HG02759 (cell line): ENCODE measurements at regions not wholly inside any gene's neighbourhood (a gene's known extent, or its start where the extent isn't known, plus 50 kb on each side); places are given as distances from the start of the nearest gene placed in this dataset.

ENCODE experiments used
- ATAC-seq: cut with Tn5 transposase; IDR thresholded peaks from one replicate; pipeline ENCODE4 v1.9.1; 2021; ENCODE audit warnings: mild to moderate bottlenecking, moderate library complexity; ENCODE audit not compliant: unreplicated experiment

GRCh38 chr3:194768586-194768985, 82.9 kb downstream of the FAM43A start:
- ATAC-seq, result no peak

- peak; percentile 97 for ATAC-seq
Observed at GRCh38 chr3:194769020-194769643, 83.4 kb downstream of the FAM43A start.

- ATAC-seq, result no peak
Observed at GRCh38 chr3:194772241-194773000, 86.7 kb downstream of the FAM43A start.

GRCh38 chr3:194773216-194773615, 87.5 kb downstream of the FAM43A start:
- ATAC-seq, result no peak

- no peak for ATAC-seq
Observed at GRCh38 chr3:194773771-194774455, 88.2 kb downstream of the FAM43A start.

DNA sequence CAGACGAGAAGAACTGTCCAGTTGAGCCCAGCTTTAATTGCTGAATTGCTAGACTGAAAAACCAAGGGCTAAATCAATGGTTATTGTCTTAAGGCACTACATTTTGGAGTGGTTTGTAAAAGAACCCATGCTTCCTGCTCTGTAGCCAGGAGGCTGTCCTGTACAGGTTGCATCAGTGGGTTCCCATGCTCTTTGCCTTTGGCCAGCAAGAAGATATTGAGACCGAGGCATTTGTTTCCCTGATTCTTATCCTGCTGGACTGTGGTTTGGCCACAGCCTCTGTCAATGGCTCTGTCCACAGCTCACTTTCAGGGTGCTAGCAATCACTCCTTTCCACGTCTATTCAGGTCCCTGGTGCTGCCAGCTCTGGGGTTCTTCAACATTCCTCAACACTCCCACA, 89.6 kb downstream of the FAM43A start:
- ATAC-seq, result no peak

DNA sequence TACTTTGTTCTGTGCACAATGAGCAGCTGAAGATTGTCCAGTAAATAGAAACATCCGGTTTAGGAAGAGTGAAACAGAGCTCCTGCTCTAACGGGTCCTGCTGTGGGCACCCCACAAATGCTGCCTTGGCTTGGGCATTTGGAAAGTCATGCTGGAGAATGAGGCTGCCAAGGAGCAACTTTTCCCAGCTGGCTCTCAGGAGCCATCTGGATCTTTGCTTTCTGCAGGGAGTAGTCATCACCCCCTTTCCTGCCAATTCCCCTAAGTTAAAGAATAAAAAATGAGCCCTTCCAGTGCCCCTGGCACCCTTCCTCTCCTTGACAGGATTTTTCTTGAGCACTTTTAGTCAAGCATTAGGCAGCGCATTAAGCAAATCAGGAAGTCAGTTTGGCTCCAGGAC, 90.0 kb downstream of the FAM43A start:
- ATAC-seq, result no peak

DNA sequence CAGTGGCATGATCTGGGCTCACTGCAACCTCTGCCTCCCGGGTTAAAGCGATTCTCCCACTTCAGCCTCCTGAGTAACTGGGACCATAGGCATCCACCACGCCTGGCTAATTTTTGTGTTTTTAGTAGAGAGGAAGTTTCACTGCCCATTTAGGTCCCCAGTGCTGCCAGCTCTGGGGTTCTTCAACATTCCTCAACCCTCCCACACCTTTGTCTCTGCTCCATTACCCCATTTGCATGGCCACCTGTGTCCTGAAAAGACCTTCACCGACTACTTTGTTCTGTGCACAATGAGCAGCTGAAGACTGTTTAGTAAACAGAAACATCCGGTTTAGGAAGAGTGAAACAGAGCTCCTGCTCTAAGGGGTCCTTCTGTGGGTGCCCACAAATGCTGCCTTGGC, 92.0 kb downstream of the FAM43A start:
- no peak for ATAC-seq

GRCh38 chr3:194779729-194780224, 94.1 kb downstream of the FAM43A start:
- ATAC-seq, result no peak

DNA sequence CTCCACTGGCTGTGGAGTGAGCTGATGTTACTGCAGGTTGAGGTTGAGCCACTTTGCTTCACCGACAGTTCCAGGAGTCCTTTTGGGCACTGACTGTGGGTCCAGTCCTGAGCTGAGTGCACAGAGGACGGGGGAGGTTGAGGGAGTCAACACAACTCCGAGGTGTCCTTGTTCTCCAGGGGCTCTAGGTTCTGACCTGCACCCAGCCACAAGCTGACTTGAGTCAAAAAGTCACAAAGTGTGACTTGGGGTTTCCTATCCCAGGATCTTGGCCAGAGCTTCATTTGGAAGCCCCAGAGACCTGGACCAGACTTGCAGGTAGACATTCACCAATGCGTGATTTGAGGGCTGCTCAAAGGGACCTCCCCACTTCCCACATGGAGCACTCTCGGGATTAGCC, 95.0 kb downstream of the FAM43A start:
- no peak for ATAC-seq

DNA sequence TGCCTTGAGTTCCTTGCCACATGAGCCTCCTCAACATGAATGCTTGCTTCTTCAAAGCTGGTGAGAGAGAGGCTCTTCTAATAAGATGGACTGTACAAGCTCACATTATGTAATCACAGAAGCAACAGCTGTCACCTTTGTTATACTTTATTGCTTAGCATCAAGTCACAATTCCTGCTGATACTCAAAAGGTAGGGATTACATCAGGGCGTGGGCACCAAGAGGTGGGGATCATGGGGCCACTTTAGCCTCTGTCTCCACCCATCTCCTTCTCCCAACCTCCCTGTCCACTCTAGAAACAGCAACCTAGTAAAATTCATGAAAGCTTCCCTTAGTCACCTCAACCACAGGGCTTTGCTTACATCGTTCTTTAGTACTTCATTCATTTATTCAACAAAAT, 95.9 kb downstream of the FAM43A start:
- no peak for ATAC-seq

GRCh38 chr3:194782698-194783404, 97.2 kb downstream of the FAM43A start:
- no peak for ATAC-seq

- ATAC-seq, result no peak
Observed at GRCh38 chr3:194784361-194784760, 98.7 kb downstream of the FAM43A start.

GRCh38 chr3:194785315-194785714, 99.6 kb downstream of the FAM43A start:
- ATAC-seq, result no peak

DNA sequence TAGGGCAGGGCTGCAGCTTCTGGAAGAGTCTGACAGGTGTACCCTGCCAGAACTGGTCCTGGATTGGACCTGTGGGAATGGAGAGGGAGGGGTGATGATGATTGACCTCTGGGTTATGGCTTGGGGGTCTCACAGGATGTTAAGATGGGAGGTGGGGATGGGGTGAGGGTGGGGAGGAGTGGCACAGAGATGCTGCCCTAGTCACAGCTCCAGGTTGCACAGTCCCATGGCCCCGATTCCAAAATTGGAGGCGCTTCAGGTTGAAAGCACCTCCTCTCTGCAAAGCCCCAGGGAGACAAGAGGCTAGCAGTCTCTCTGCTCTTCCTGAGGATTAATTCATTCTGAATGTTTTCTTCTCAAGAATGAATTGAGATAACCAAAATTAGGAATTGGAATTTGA, 101.4 kb downstream of the FAM43A start:
- ATAC-seq, result no peak

GRCh38 chr3:194787650-194788049, 102.0 kb downstream of the FAM43A start:
- no peak for ATAC-seq

GRCh38 chr3:194792368-194792767, 106.7 kb downstream of the FAM43A start:
- ATAC-seq, result no peak

DNA sequence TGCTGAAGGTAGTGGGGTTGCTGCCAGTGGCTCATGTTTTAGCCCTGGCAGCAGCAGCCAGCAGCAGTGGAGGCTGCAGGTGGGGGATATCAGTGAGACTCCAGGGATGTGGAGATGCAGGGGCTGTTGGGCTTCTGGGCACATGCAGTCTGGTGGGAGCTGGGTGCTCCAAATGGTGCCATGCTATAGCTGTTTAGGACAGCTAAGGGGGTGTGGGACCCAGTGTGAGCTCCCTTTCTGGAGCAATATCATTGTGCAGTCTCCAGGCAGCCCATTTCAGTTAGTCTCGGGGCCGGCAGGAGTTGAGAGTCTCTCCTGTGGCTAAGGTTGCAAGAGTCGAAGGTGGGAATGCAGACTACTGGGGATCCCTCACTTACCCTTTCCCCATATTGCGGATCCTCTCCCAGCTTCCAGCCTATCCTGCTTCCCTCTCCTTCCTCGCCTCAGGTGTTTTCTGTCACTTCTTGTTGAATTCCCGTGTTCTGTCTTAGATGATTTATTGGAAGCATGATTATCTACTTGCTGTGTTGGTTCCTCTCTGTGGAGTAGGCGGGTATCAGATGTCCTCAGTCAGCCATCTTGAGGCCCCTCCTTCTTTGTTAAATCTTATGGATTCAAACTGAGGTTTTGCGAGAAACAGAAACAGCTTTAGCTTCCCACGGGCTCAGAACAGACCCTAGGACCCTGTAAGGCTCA, 112.0 kb downstream of the FAM43A start:
- ATAC-seq, result no peak

- ATAC-seq, result no peak
Observed at GRCh38 chr3:194798486-194798885, 112.8 kb downstream of the FAM43A start.

DNA sequence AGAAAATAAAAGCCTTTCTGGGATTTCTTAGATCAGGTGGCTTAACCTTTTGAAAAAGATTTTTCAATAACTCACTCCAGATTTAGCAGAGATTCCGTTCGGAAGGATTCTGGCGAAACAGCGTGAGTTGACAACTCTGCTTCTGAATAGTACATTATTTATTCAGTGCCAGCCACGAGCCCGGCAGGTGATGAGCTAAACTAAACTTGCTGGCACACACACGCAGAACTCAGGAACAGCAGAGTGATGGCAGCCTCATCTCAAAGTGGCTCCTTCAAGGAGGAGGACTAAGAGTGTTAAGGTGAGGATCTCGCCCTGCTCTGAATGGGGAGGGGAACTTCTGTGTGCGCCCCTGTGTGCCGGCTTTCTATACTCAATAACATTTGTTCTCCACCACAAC, 114.3 kb downstream of the FAM43A start:
- ATAC-seq, result no peak
